ENCODE measurements at regions not wholly inside any gene's neighbourhood (a gene's known extent, or its start where the extent isn't known, plus 50 kb on each side); places are given as distances from the start of the nearest gene placed in this dataset.

DNA sequence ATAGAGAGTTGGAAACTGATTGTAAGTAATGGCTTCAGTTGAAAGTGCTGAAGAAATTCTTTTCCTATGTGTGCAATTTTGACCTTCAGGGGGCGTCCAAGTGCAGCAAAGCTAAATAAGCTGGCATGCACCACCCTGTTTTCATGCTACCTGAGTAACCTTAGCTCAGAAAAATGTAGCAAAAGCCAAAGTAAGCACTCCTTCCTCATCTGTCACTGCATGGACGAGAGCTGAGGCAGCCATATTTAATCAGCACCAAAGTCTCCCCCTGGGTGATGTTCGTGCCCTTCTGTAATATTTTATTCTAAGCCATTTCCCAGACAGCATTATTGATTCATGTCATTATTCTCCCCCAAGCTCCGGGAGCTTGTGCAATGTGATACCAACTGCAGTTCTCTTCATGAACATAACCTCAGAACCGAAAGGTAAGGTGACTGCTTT is 123.1 kb downstream of the RPS12 start:
- TF ChIP-seq POLR2A (IDR thresholded peaks at IDR 0.05) (no peak), CTCF (IDR thresholded peaks at IDR 0.05) (peak in 3 of 6 experiments; percentile 15 to 19 (median 17))
